ENCODE measurements at regions not wholly inside any gene's neighbourhood (a gene's known extent, or its start where the extent isn't known, plus 50 kb on each side); places are given as distances from the start of the nearest gene placed in this dataset.

GRCh38 chr11:30717641-30718040 is 131.5 kb upstream of the MPPED2 start:
- intact Hi-C loops (cut with DNase I) = no loop called here
- TF ChIP-seq CTCF (IDR thresholded peaks at IDR 0.05) (no peak), POLR2A (IDR thresholded peaks at IDR 0.05) (no peak)
- 90 to 94% methylated on average over 7 of the region's 7 CpGs for WGBS, 2 donors
- peaks cover 0 to 9% of the 10 kb centered on the region in 2 donors for H3K4me1 ChIP-seq
- H3K27ac ChIP-seq = no peak overlapping the region
- no peaks in the 10 kb centered on the region for H3K36me3 ChIP-seq
- H3K9me3 ChIP-seq = no peaks in the 10 kb centered on the region
- no peaks in the 10 kb centered on the region for H3K27me3 ChIP-seq
- DNase-seq = no peak
- H3K4me3 ChIP-seq (replicated peaks in 1 of 3) = no peak overlapping the region

DNA sequence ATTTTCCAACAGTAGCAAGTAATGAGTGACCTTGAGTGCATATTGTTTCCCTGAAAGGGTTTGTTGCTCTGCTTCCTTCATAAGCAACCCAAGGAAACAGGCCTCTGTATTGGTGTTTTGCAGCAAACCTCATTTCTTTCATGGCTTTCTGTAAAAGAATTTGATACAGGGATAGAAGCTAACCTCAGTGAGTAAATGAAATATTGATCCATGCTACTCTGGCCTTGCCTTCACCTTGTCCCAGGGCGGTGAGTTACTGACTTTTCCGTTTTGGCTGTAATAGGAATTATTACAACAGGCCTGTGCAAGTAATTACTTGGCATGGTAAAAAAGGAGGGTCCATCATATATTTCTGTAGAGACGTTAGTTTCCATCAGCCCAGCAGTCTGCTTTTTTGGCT is 130.9 kb upstream of the MPPED2 start:
- Histone ChIP-seq H3K4me1 (peaks cover 0 to 9% of the 10 kb centered on the region in 2 donors), H3K9me3 (no peaks in the 10 kb centered on the region), H3K4me3 (replicated peaks in 1 of 3) (no peak overlapping the region), H3K36me3 (no peaks in the 10 kb centered on the region), H3K27me3 (no peaks in the 10 kb centered on the region), H3K27ac (no peak overlapping the region)
- intact Hi-C loops (cut with DNase I) = no loop called here
- 85 to 91% methylated on average over 3 of the region's 3 CpGs for WGBS, 2 donors
- TF ChIP-seq POLR2A (IDR thresholded peaks at IDR 0.05) = no peak
- TF ChIP-seq CTCF (IDR thresholded peaks at IDR 0.05) = no peak
- DNase-seq = no peak

DNA sequence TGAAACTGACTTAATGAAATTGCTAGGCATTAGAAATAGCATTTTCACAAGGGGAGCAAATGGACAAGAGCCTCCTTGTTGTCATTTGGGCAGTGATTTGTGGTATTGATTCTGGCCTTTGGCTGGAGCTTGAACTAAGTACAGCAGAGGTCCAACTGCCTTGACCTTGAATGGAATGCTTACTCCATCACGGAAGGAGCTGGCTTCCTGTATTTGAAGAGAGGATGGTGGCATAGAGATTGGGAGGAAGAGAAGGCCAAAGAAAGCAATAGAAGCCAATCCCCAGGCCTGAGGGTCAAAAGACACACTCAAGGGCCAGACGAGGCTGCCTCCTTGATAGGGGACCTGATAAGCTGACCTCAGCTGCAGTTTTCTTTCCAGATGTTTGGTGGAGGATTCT is 126.6 kb upstream of the MPPED2 start:
- no peak overlapping the region for H3K4me3 ChIP-seq (replicated peaks in 1 of 3)
- no peaks in the 10 kb centered on the region for H3K9me3 ChIP-seq
- intact Hi-C loops (cut with DNase I) = no loop called here
- H3K27ac ChIP-seq = no peak overlapping the region
- H3K4me1 ChIP-seq = peaks cover 0 to 4% of the 10 kb centered on the region in 2 donors
- 64 to 72% methylated on average over 2 of the region's 2 CpGs for WGBS, 2 donors
- TF ChIP-seq POLR2A (IDR thresholded peaks at IDR 0.05) (no peak), CTCF (IDR thresholded peaks at IDR 0.05) (no peak)
- no peaks in the 10 kb centered on the region for H3K36me3 ChIP-seq
- no peak for DNase-seq
- H3K27me3 ChIP-seq = no peaks in the 10 kb centered on the region

DNA sequence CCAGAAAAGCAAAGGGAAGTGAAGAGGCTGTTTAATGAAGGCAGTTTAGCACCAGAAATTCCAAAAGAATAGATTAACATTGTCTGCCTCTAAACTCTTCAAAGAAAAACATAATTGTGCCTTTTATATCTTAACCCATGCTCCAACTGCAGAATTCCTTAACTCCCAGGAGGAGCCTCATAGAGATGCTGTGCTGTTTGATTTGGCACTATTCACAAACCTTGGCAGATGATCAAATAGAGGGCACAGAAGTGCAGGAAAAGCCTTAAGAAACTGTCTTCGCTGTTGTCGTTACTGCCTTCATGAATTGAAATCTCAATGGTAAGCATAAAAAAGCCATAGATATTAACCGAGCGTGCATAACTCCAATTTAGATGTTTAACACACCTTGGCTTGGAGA is 124.1 kb upstream of the MPPED2 start:
- Histone ChIP-seq H3K27me3 (no peaks in the 10 kb centered on the region), H3K27ac (no peak overlapping the region), H3K4me3 (replicated peaks in 1 of 3) (no peak overlapping the region), H3K36me3 (no peaks in the 10 kb centered on the region), H3K9me3 (no peaks in the 10 kb centered on the region), H3K4me1 (peaks cover 0 to 4% of the 10 kb centered on the region in 2 donors)
- 36 to 46% methylated on average over 4 of the region's 4 CpGs for WGBS, 2 donors
- DNase-seq = no peak
- intact Hi-C loops (cut with DNase I) = no loop called here
- TF ChIP-seq CTCF (IDR thresholded peaks at IDR 0.05) (no peak), POLR2A (IDR thresholded peaks at IDR 0.05) (no peak)

DNA sequence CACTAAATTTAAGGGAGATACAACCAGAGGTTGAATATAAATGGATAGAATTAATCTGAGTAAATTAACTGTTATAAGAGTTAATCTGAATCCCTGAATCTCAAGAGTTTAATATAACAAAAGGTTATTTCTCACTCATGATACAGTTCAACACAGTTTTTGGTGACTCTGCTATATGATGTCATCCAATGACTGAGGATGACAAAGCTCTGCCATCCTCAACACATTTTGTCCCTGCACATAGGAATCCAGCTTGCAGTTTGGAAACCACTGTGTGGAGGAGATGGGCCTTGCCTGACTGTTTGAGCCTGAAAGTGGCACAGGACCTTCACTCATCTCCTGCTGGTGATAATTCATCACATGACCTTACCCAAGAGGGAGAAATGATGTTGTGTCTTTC is 121.0 kb upstream of the MPPED2 start:
- no peaks in the 10 kb centered on the region for H3K9me3 ChIP-seq
- DNase-seq = no peak
- H3K27ac ChIP-seq = no peak overlapping the region
- no peak for TF ChIP-seq POLR2A (IDR thresholded peaks at IDR 0.05)
- no peaks in the 10 kb centered on the region for H3K36me3 ChIP-seq
- peaks cover 0 to 4% of the 10 kb centered on the region in 2 donors for H3K4me1 ChIP-seq
- intact Hi-C loops (cut with DNase I) = no loop called here
- H3K27me3 ChIP-seq = no peaks in the 10 kb centered on the region
- no peak overlapping the region for H3K4me3 ChIP-seq (replicated peaks in 1 of 3)

Data from thyroid gland (tissue), 4 donors.